Esophagus squamous epithelium (tissue), 4 donors: ENCODE measurements at regions not wholly inside any gene's neighbourhood (a gene's known extent, or its start where the extent isn't known, plus 50 kb on each side); places are given as distances from the start of the nearest gene placed in this dataset.

Experiments used
- POLR2A ChIP-seq, 4 donors: fragments of 450-650 bp; IDR thresholded peaks; one replicate each; pipeline ENCODE4 v1.6.1; 2017; ENCODE audit warnings: antibody characterized with exemption in 4 of 4, mild to moderate bottlenecking in 4 of 4, moderate library complexity in 3 of 4
- TF ChIP-seq, protein P1 (sequence below), 6 experiments: fragments of 450-650 bp in 4 of 6; fragments of 200-600 bp in 2 of 6; sonication (generic) in 2 of 6; IDR thresholded peaks; one replicate each; pipeline ENCODE4 v1.5.1; 2016 to 2019; ENCODE audit warnings: antibody characterized with exemption in 6 of 6, mild to moderate bottlenecking in 4 of 6, moderate library complexity in 4 of 6

DNA sequence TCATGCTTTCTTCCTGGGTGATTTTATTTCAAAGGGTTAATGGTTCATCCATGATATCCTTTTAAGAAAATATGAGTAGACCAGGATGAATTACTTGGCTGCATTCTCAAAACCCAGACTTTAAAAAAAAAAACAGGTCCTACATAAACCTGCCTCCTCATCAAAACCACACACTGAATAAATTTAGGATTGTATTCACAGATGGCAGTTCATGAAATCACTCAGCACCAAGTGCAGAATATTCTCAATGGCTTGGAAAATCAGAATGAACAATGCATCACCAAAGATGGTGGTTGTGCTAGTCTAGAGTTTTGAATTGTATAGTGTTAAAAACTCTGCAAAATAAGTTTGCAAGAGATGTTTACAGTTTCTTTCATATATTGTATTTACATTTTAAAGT, 145.4 kb upstream of the GRAMD2B start:
- TF ChIP-seq POLR2A (IDR thresholded peaks at IDR 0.05) = no peak
- TF ChIP-seq, protein P1, sequence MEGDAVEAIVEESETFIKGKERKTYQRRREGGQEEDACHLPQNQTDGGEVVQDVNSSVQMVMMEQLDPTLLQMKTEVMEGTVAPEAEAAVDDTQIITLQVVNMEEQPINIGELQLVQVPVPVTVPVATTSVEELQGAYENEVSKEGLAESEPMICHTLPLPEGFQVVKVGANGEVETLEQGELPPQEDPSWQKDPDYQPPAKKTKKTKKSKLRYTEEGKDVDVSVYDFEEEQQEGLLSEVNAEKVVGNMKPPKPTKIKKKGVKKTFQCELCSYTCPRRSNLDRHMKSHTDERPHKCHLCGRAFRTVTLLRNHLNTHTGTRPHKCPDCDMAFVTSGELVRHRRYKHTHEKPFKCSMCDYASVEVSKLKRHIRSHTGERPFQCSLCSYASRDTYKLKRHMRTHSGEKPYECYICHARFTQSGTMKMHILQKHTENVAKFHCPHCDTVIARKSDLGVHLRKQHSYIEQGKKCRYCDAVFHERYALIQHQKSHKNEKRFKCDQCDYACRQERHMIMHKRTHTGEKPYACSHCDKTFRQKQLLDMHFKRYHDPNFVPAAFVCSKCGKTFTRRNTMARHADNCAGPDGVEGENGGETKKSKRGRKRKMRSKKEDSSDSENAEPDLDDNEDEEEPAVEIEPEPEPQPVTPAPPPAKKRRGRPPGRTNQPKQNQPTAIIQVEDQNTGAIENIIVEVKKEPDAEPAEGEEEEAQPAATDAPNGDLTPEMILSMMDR (IDR thresholded peaks at IDR 0.05) = no peak
